CD8-positive, alpha-beta memory T cell (primary cell): ENCODE measurements at regions not wholly inside any gene's neighbourhood (a gene's known extent, or its start where the extent isn't known, plus 50 kb on each side); places are given as distances from the start of the nearest gene placed in this dataset.

ENCODE experiments used
- CTCF ChIA-PET: fragments of 350-600 bp; sonication (Branson Sonifier 250); formaldehyde crosslinking; loops from one replicate; lab custom pipeline; 2021; ENCODE audit warnings: antibody characterized with exemption; lab: Charles Lee
- POLR2A ChIA-PET: fragments of 350-600 bp; sonication (Branson Sonifier 250); formaldehyde crosslinking; loops from one replicate; lab custom pipeline; 2021; ENCODE audit warnings: antibody characterized with exemption; lab: Charles Lee
- DNase-seq, 5 donors: peaks; one replicate each; pipeline versions ENCODE4 v3.0.0 to v3.0.0-alpha.2; 2020 to 2022; ENCODE audit warnings: mixed read lengths in 1 of 5
- H3K27ac ChIP-seq: one replicate; pipeline ENCODE4 v1.7.0; 2013; ENCODE audit warnings: low read depth, mild to moderate bottlenecking, low read length, moderate library complexity
- H3K27me3 ChIP-seq: 2 replicates; pipeline ENCODE4 v1.7.0; 2013; ENCODE audit warnings: low read length, mild to moderate bottlenecking; ENCODE audit not compliant: insufficient read depth, poor library complexity, severe bottlenecking
- H3K36me3 ChIP-seq: 2 replicates; pipeline ENCODE4 v1.7.0; 2013; ENCODE audit warnings: mild to moderate bottlenecking, low read length, moderate library complexity; ENCODE audit not compliant: insufficient read depth
- H3K4me1 ChIP-seq: 2 replicates; pipeline ENCODE4 v1.7.0; 2013; ENCODE audit warnings: mild to moderate bottlenecking, low read length, moderate library complexity; ENCODE audit not compliant: insufficient read depth
- H3K4me3 ChIP-seq: 2 replicates; pipeline ENCODE4 v1.7.0; 2013; ENCODE audit warnings: mild to moderate bottlenecking, low read length
- H3K9me3 ChIP-seq: 2 replicates; pipeline ENCODE4 v1.7.0; 2013; ENCODE audit warnings: mild to moderate bottlenecking, low read length
- H3K27ac Mint-ChIP-seq, 8 donors: one replicate each; pipeline ENCODE4 v1.8.0; 2020 to 2021; ENCODE audit warnings: mixed read lengths in 8 of 8, mild to moderate bottlenecking in 6 of 8, inconsistent platforms in 3 of 8, moderate library complexity in 3 of 8
- H3K27me3 Mint-ChIP-seq, 2 donors: one replicate each; pipeline ENCODE4 v1.8.0; 2020 to 2021; ENCODE audit warnings: mixed read lengths in 2 of 2, mild to moderate bottlenecking in 1 of 2, moderate library complexity in 1 of 2
- H3K36me3 Mint-ChIP-seq, 3 donors: one replicate each; pipeline ENCODE4 v1.8.0; 2020 to 2021; ENCODE audit warnings: mixed read lengths in 3 of 3, inconsistent platforms in 1 of 3, mild to moderate bottlenecking in 1 of 3
- H3K4me1 Mint-ChIP-seq, 3 donors: one replicate each; pipeline ENCODE4 v1.8.0; 2020 to 2021; ENCODE audit warnings: mixed read lengths in 3 of 3, inconsistent platforms in 1 of 3, mild to moderate bottlenecking in 1 of 3
- H3K4me3 Mint-ChIP-seq, 7 donors: one replicate each; pipeline ENCODE4 v1.8.0; 2020 to 2021; ENCODE audit warnings: mixed read lengths in 7 of 7, mild to moderate bottlenecking in 6 of 7, moderate library complexity in 4 of 7, inconsistent platforms in 2 of 7
- H3K9me3 Mint-ChIP-seq, 5 donors: one replicate each; pipeline ENCODE4 v1.8.0; 2020 to 2022; ENCODE audit warnings: mixed read lengths in 5 of 5, mild to moderate bottlenecking in 3 of 5, moderate library complexity in 2 of 5, inconsistent platforms in 1 of 5

GRCh38 chr21:29245104-29245643 is 53.5 kb upstream of the BACH1 start:
- Histone ChIP-seq H3K4me1 (no peaks in the 10 kb centered on the region), H3K27me3 (no peaks in the 10 kb centered on the region), H3K9me3 (no peaks in the 10 kb centered on the region), H3K36me3 (no peaks in the 10 kb centered on the region), H3K27ac (no peak overlapping the region), H3K4me3 (no peak overlapping the region)
- Mint-ChIP-seq H3K4me1 (peaks cover 0 to 4% (median 0%) of the 10 kb centered on the region in 3 donors), H3K36me3 (no peaks in the 10 kb centered on the region), H3K27ac (peak overlapping the region in 1 of 8 donors; percentile 82), H3K4me3 (no peak overlapping the region), H3K27me3 (peaks cover 4% of the 10 kb centered on the region in 2 donors), H3K9me3 (peaks cover 0 to 2% (median 0%) of the 10 kb centered on the region in 5 donors)
- CTCF ChIA-PET, result no interaction called here
- POLR2A ChIA-PET, result no interaction called here
- DNase-seq, result no peak

- peaks cover 2 to 4% of the 10 kb centered on the region in 2 donors for H3K27me3 Mint-ChIP-seq
- Histone ChIP-seq H3K36me3 (no peaks in the 10 kb centered on the region), H3K27ac (no peak overlapping the region), H3K4me1 (no peaks in the 10 kb centered on the region), H3K27me3 (no peaks in the 10 kb centered on the region), H3K9me3 (no peaks in the 10 kb centered on the region), H3K4me3 (no peak overlapping the region)
- DNase-seq, result no peak
- H3K9me3 Mint-ChIP-seq, result peaks cover 0 to 2% (median 0%) of the 10 kb centered on the region in 5 donors
- peaks cover 0 to 4% (median 0%) of the 10 kb centered on the region in 3 donors for H3K36me3 Mint-ChIP-seq
- H3K4me3 Mint-ChIP-seq, result no peak overlapping the region
- CTCF ChIA-PET, result no interaction called here
- peaks cover 0 to 4% (median 0%) of the 10 kb centered on the region in 3 donors for H3K4me1 Mint-ChIP-seq
- POLR2A ChIA-PET, result no interaction called here
- no peak overlapping the region for H3K27ac Mint-ChIP-seq
Observed at GRCh38 chr21:29245863-29246262, 52.9 kb upstream of the BACH1 start.

- H3K36me3 ChIP-seq, result no peaks in the 10 kb centered on the region
- no peak overlapping the region for H3K4me3 ChIP-seq
- peaks cover 0 to 4% (median 0%) of the 10 kb centered on the region in 3 donors for H3K4me1 Mint-ChIP-seq
- H3K4me1 ChIP-seq, result no peaks in the 10 kb centered on the region
- DNase-seq, result no peak
- no peak overlapping the region for H3K27ac Mint-ChIP-seq
- CTCF ChIA-PET, result no interaction called here
- no peak overlapping the region for H3K27ac ChIP-seq
- H3K9me3 Mint-ChIP-seq, result peaks cover 0 to 2% (median 0%) of the 10 kb centered on the region in 5 donors
- POLR2A ChIA-PET, result no interaction called here
- H3K9me3 ChIP-seq, result no peaks in the 10 kb centered on the region
- peaks cover 2 to 4% of the 10 kb centered on the region in 2 donors for H3K27me3 Mint-ChIP-seq
- no peaks in the 10 kb centered on the region for H3K27me3 ChIP-seq
- H3K36me3 Mint-ChIP-seq, result peaks cover 0 to 4% (median 0%) of the 10 kb centered on the region in 3 donors
- no peak overlapping the region for H3K4me3 Mint-ChIP-seq
Observed at GRCh38 chr21:29246614-29247013, 52.1 kb upstream of the BACH1 start.

- Histone ChIP-seq H3K27ac (no peak overlapping the region), H3K4me1 (no peaks in the 10 kb centered on the region), H3K27me3 (no peaks in the 10 kb centered on the region), H3K9me3 (no peaks in the 10 kb centered on the region), H3K4me3 (no peak overlapping the region), H3K36me3 (no peaks in the 10 kb centered on the region)
- peaks cover 4 to 14% (median 10%) of the 10 kb centered on the region in 5 donors for H3K9me3 Mint-ChIP-seq
- peaks cover 6 to 17% of the 10 kb centered on the region in 2 donors for H3K27me3 Mint-ChIP-seq
- POLR2A ChIA-PET, result no interaction called here
- peaks cover 0 to 4% (median 0%) of the 10 kb centered on the region in 3 donors for H3K36me3 Mint-ChIP-seq
- H3K4me1 Mint-ChIP-seq, result peaks cover 0 to 4% (median 0%) of the 10 kb centered on the region in 3 donors
- no peak for DNase-seq
- no peak overlapping the region for H3K27ac Mint-ChIP-seq
- CTCF ChIA-PET, result no interaction called here
- no peak overlapping the region for H3K4me3 Mint-ChIP-seq
Observed at GRCh38 chr21:29248124-29248523, 50.6 kb upstream of the BACH1 start.
